Chondrocyte (in vitro differentiated cells): ENCODE measurements at regions not wholly inside any gene's neighbourhood (a gene's known extent, or its start where the extent isn't known, plus 50 kb on each side); places are given as distances from the start of the nearest gene placed in this dataset.

Experiments used
- DNase-seq: peaks from one replicate; pipeline ENCODE4 v3.0.0; 2021; ENCODE audit warnings: mixed read lengths, low spot score
- H3K27ac Mint-ChIP-seq: one replicate; pipeline ENCODE4 v1.8.0; 2021; ENCODE audit warnings: mild to moderate bottlenecking, moderate library complexity, mixed read lengths; ENCODE audit not compliant: unreplicated experiment
- H3K27me3 Mint-ChIP-seq: 2 replicates; pipeline ENCODE4 v1.8.0; 2021; ENCODE audit warnings: low read depth, mixed read lengths
- H3K36me3 Mint-ChIP-seq: 2 replicates; pipeline ENCODE4 v1.8.0; 2021; ENCODE audit warnings: low read depth, mixed read lengths
- H3K4me1 Mint-ChIP-seq: 2 replicates; pipeline ENCODE4 v1.8.0; 2021; ENCODE audit warnings: low read depth, mild to moderate bottlenecking, mixed read lengths
- H3K4me3 Mint-ChIP-seq: one replicate; pipeline ENCODE4 v1.8.0; 2021; ENCODE audit warnings: mild to moderate bottlenecking, moderate library complexity, mixed read lengths; ENCODE audit not compliant: unreplicated experiment
- H3K9me3 Mint-ChIP-seq: 2 replicates; pipeline ENCODE4 v1.8.0; 2021; ENCODE audit warnings: low read depth, mixed read lengths
- CTCF ChIP-seq: fragments of 200-600 bp; sonication (generic); IDR thresholded peaks from 2 replicates; pipeline ENCODE4 v1.5.0; 2021; ENCODE audit warnings: antibody characterized with exemption, mild to moderate bottlenecking, moderate library complexity

- no peak overlapping the region for H3K4me3 Mint-ChIP-seq
- peaks cover 34% of the 10 kb centered on the region for H3K4me1 Mint-ChIP-seq
- DNase-seq = no peak
- no peaks in the 10 kb centered on the region for H3K36me3 Mint-ChIP-seq
- H3K9me3 Mint-ChIP-seq = no peaks in the 10 kb centered on the region
- H3K27me3 Mint-ChIP-seq = no peaks in the 10 kb centered on the region
- H3K27ac Mint-ChIP-seq = no peak overlapping the region
- no peak for TF ChIP-seq CTCF
Observed at GRCh38 chr3:14328422-14328821, 74.0 kb upstream of the SLC6A6 start.

GRCh38 chr3:14329116-14329830, 73.1 kb upstream of the SLC6A6 start:
- DNase-seq = no peak
- H3K4me3 Mint-ChIP-seq = no peak overlapping the region
- no peak overlapping the region for H3K27ac Mint-ChIP-seq
- peaks cover 25% of the 10 kb centered on the region for H3K4me1 Mint-ChIP-seq
- TF ChIP-seq CTCF = no peak
- H3K9me3 Mint-ChIP-seq = no peaks in the 10 kb centered on the region
- no peaks in the 10 kb centered on the region for H3K27me3 Mint-ChIP-seq
- H3K36me3 Mint-ChIP-seq = no peaks in the 10 kb centered on the region

- no peak overlapping the region for H3K27ac Mint-ChIP-seq
Observed at GRCh38 chr3:14329842-14330241, 72.6 kb upstream of the SLC6A6 start.

GRCh38 chr3:14330508-14330907, 71.9 kb upstream of the SLC6A6 start:
- Mint-ChIP-seq H3K27ac (no peak overlapping the region), H3K4me3 (no peak overlapping the region), H3K27me3 (no peaks in the 10 kb centered on the region), H3K4me1 (peaks cover 14% of the 10 kb centered on the region), H3K9me3 (no peaks in the 10 kb centered on the region), H3K36me3 (no peaks in the 10 kb centered on the region)
- no peak for DNase-seq
- TF ChIP-seq CTCF = no peak

More at GRCh38 chr3:14329842-14330241, 72.6 kb upstream of the SLC6A6 start:
- Mint-ChIP-seq H3K9me3 (no peaks in the 10 kb centered on the region), H3K4me1 (peaks cover 20% of the 10 kb centered on the region), H3K4me3 (no peak overlapping the region), H3K27me3 (no peaks in the 10 kb centered on the region), H3K36me3 (no peaks in the 10 kb centered on the region)
- no peak for TF ChIP-seq CTCF
- no peak for DNase-seq

GRCh38 chr3:14331251-14331650, 71.2 kb upstream of the SLC6A6 start:
- no peaks in the 10 kb centered on the region for H3K27me3 Mint-ChIP-seq
- peaks cover 8% of the 10 kb centered on the region for H3K4me1 Mint-ChIP-seq
- no peak overlapping the region for H3K27ac Mint-ChIP-seq
- TF ChIP-seq CTCF = no peak
- no peak for DNase-seq
- no peak overlapping the region for H3K4me3 Mint-ChIP-seq
- no peaks in the 10 kb centered on the region for H3K9me3 Mint-ChIP-seq
- H3K36me3 Mint-ChIP-seq = no peaks in the 10 kb centered on the region
